BLaER1 (cell line): ENCODE measurements at regions not wholly inside any gene's neighbourhood (a gene's known extent, or its start where the extent isn't known, plus 50 kb on each side); places are given as distances from the start of the nearest gene placed in this dataset.

Experiments used
- H3K27ac ChIP-seq: shearing (Covaris generic); formaldehyde crosslinking; 2 replicates; pipeline ENCODE4 v1.8.1; 2022
- H3K27me3 ChIP-seq: shearing (Covaris generic); formaldehyde crosslinking; 2 replicates; pipeline ENCODE4 v1.8.1; 2022
- H3K36me3 ChIP-seq: shearing (Covaris generic); formaldehyde crosslinking; 2 replicates; pipeline ENCODE4 v1.8.1; 2022
- H3K4me1 ChIP-seq: shearing (Covaris generic); formaldehyde crosslinking; 2 replicates; pipeline ENCODE4 v1.8.1; 2022
- H3K4me2 ChIP-seq: shearing (Covaris generic); formaldehyde crosslinking; 2 replicates; pipeline ENCODE4 v1.8.1; 2022
- H3K4me3 ChIP-seq: shearing (Covaris generic); formaldehyde crosslinking; 2 replicates; pipeline ENCODE4 v1.8.1; 2022
- H3K9ac ChIP-seq: shearing (Covaris generic); formaldehyde crosslinking; 2 replicates; pipeline ENCODE4 v1.8.1; 2022
- H3K9me3 ChIP-seq: shearing (Covaris generic); formaldehyde crosslinking; 2 replicates; pipeline ENCODE4 v1.8.1; 2022
- H4K20me1 ChIP-seq: shearing (Covaris generic); formaldehyde crosslinking; 2 replicates; pipeline ENCODE4 v1.8.1; 2022
- Cebpa-rat ChIP-seq: shearing (Covaris generic); IDR thresholded peaks from 2 replicates; pipeline ENCODE4 v1.8.1; 2022

- no peaks in the 10 kb centered on the region for H3K9me3 ChIP-seq
- no peak for TF ChIP-seq Cebpa-rat
- peaks cover 16% of the 10 kb centered on the region; the same call in 1 of the 2 replicates for H3K36me3 ChIP-seq
- no peaks in the 10 kb centered on the region for H4K20me1 ChIP-seq
- no peak overlapping the region for H3K4me2 ChIP-seq
- H3K27me3 ChIP-seq = no peaks in the 10 kb centered on the region
- no peak overlapping the region for H3K27ac ChIP-seq
- no peak overlapping the region for H3K4me3 ChIP-seq
- H3K4me1 ChIP-seq = no peaks in the 10 kb centered on the region
- no peak overlapping the region for H3K9ac ChIP-seq
Measured at GRCh38 chr6:154885214-154885613, 109.9 kb upstream of the TIAM2 start.

GRCh38 chr6:154886016-154886415 lies 109.1 kb upstream of the TIAM2 start:
- H4K20me1 ChIP-seq = no peaks in the 10 kb centered on the region

GRCh38 chr6:154886471-154886870 lies 108.6 kb upstream of the TIAM2 start:
- Histone ChIP-seq H4K20me1 (no peaks in the 10 kb centered on the region), H3K9me3 (no peaks in the 10 kb centered on the region), H3K4me3 (no peak overlapping the region), H3K4me1 (no peaks in the 10 kb centered on the region), H3K27ac (no peak overlapping the region), H3K4me2 (no peak overlapping the region), H3K36me3 (peaks cover 16% of the 10 kb centered on the region; the same call in 1 of the 2 replicates), H3K9ac (no peak overlapping the region), H3K27me3 (no peaks in the 10 kb centered on the region)
- no peak for TF ChIP-seq Cebpa-rat

More at GRCh38 chr6:154886016-154886415, 109.1 kb upstream of the TIAM2 start:
- no peak overlapping the region for H3K27ac ChIP-seq
- no peak overlapping the region for H3K4me3 ChIP-seq
- H3K36me3 ChIP-seq = peaks cover 16% of the 10 kb centered on the region; the same call in 1 of the 2 replicates
- TF ChIP-seq Cebpa-rat = no peak
- no peaks in the 10 kb centered on the region for H3K4me1 ChIP-seq
- H3K4me2 ChIP-seq = no peak overlapping the region
- H3K9ac ChIP-seq = no peak overlapping the region
- no peaks in the 10 kb centered on the region for H3K9me3 ChIP-seq
- no peaks in the 10 kb centered on the region for H3K27me3 ChIP-seq

- no peak overlapping the region for H3K27ac ChIP-seq
- H3K9me3 ChIP-seq = no peaks in the 10 kb centered on the region
- H4K20me1 ChIP-seq = no peaks in the 10 kb centered on the region
- no peak overlapping the region for H3K4me3 ChIP-seq
- no peak overlapping the region for H3K9ac ChIP-seq
- no peak overlapping the region for H3K4me2 ChIP-seq
- TF ChIP-seq Cebpa-rat = no peak
- H3K36me3 ChIP-seq = peaks cover 16% of the 10 kb centered on the region; the same call in 1 of the 2 replicates
- no peaks in the 10 kb centered on the region for H3K27me3 ChIP-seq
- no peaks in the 10 kb centered on the region for H3K4me1 ChIP-seq
Measured at GRCh38 chr6:154887051-154887450, 108.1 kb upstream of the TIAM2 start.

GRCh38 chr6:154888421-154889295 lies 106.5 kb upstream of the TIAM2 start:
- Histone ChIP-seq H3K4me1 (no peaks in the 10 kb centered on the region), H3K9me3 (no peaks in the 10 kb centered on the region), H3K27me3 (no peaks in the 10 kb centered on the region), H3K9ac (no peak overlapping the region), H3K36me3 (0 out of 2 replicates have a peak, but pooled peaks cover 5% of the 10 kb centered on the region), H4K20me1 (no peaks in the 10 kb centered on the region), H3K4me3 (no peak overlapping the region), H3K4me2 (no peak overlapping the region), H3K27ac (no peak overlapping the region)
- no peak for TF ChIP-seq Cebpa-rat

- no peak for TF ChIP-seq Cebpa-rat
- H3K4me1 ChIP-seq = no peaks in the 10 kb centered on the region
Measured at GRCh38 chr6:154890874-154891273, 104.2 kb upstream of the TIAM2 start.

GRCh38 chr6:154891901-154892300 lies 103.2 kb upstream of the TIAM2 start:
- no peak for TF ChIP-seq Cebpa-rat
- H3K9me3 ChIP-seq = no peaks in the 10 kb centered on the region
- H4K20me1 ChIP-seq = no peaks in the 10 kb centered on the region
- H3K9ac ChIP-seq = no peak overlapping the region
- H3K36me3 ChIP-seq = 0 out of 2 replicates have a peak, but pooled peaks cover 10% of the 10 kb centered on the region
- no peak overlapping the region for H3K4me2 ChIP-seq
- H3K4me3 ChIP-seq = no peak overlapping the region
- H3K4me1 ChIP-seq = no peaks in the 10 kb centered on the region
- no peak overlapping the region for H3K27ac ChIP-seq
- H3K27me3 ChIP-seq = no peaks in the 10 kb centered on the region

More at GRCh38 chr6:154890874-154891273, 104.2 kb upstream of the TIAM2 start:
- Histone ChIP-seq H3K27me3 (no peaks in the 10 kb centered on the region), H3K9me3 (no peaks in the 10 kb centered on the region), H4K20me1 (no peaks in the 10 kb centered on the region), H3K36me3 (0 out of 2 replicates have a peak, but pooled peaks cover 8% of the 10 kb centered on the region), H3K4me3 (no peak overlapping the region), H3K9ac (no peak overlapping the region), H3K27ac (no peak overlapping the region), H3K4me2 (no peak overlapping the region)

GRCh38 chr6:154893917-154894316 lies 101.2 kb upstream of the TIAM2 start:
- TF ChIP-seq Cebpa-rat = no peak
- no peaks in the 10 kb centered on the region for H3K27me3 ChIP-seq
- H3K4me2 ChIP-seq = no peak overlapping the region
- H3K9me3 ChIP-seq = no peaks in the 10 kb centered on the region
- H3K9ac ChIP-seq = no peak overlapping the region
- no peak overlapping the region for H3K4me3 ChIP-seq
- no peak overlapping the region for H3K27ac ChIP-seq
- H3K4me1 ChIP-seq = no peaks in the 10 kb centered on the region
- H4K20me1 ChIP-seq = no peaks in the 10 kb centered on the region
- 0 out of 2 replicates have a peak, but pooled peaks cover 15% of the 10 kb centered on the region for H3K36me3 ChIP-seq

GRCh38 chr6:154894902-154895301 lies 100.2 kb upstream of the TIAM2 start:
- Histone ChIP-seq H4K20me1 (no peaks in the 10 kb centered on the region), H3K4me2 (no peak overlapping the region), H3K4me3 (no peak overlapping the region), H3K36me3 (0 out of 2 replicates have a peak, but pooled peaks cover 10% of the 10 kb centered on the region), H3K9ac (no peak overlapping the region), H3K9me3 (no peaks in the 10 kb centered on the region), H3K27ac (no peak overlapping the region), H3K27me3 (no peaks in the 10 kb centered on the region), H3K4me1 (no peaks in the 10 kb centered on the region)
- no peak for TF ChIP-seq Cebpa-rat

GRCh38 chr6:154895841-154896240 lies 99.3 kb upstream of the TIAM2 start:
- no peak overlapping the region for H3K4me3 ChIP-seq
- H3K36me3 ChIP-seq = peaks cover 12% of the 10 kb centered on the region; the same call in 1 of the 2 replicates
- no peak overlapping the region for H3K27ac ChIP-seq
- no peaks in the 10 kb centered on the region for H3K4me1 ChIP-seq
- H3K9me3 ChIP-seq = no peaks in the 10 kb centered on the region
- H3K9ac ChIP-seq = no peak overlapping the region
- no peak for TF ChIP-seq Cebpa-rat
- no peak overlapping the region for H3K4me2 ChIP-seq
- no peaks in the 10 kb centered on the region for H4K20me1 ChIP-seq
- no peaks in the 10 kb centered on the region for H3K27me3 ChIP-seq
